ENCODE measurements at regions not wholly inside any gene's neighbourhood (a gene's known extent, or its start where the extent isn't known, plus 50 kb on each side); places are given as distances from the start of the nearest gene placed in this dataset.

DNA sequence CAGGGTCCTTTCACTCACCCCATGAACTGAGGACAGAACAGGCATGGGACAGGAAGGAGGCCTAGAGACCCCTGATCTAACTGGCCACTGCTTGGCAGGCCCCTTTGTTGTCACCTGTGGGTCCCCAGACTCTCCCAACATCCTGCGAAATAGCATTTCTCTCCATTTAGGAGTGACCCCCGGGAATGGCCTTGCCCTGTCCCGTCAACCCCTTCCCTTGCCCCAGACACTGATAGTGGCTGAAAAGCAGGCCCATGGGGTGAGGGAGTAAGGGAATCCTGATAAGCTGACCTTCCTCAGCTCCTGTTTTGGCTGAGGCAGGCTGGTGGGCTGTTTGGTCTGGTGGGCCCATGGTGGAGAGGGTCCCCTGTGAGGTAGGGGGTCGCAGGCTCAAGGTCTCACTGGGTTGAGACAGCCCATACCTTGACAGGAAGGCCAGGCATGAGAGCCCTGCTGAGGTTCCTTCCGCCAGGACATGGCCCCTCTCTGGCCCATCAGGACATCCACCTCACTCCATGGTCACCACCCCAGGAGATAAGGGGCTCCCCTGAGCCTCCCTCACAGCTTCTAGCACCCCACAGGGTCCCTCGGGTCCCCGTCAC lies 139.3 kb downstream of the MRPL14 start:
- no peak for TF ChIP-seq SPI1 (IDR thresholded peaks at IDR 0.05; ENCODE audit: borderline replicate concordance, low read depth)
- TF ChIP-seq POLR2AphosphoS5 (IDR thresholded peaks at IDR 0.05; ENCODE audit: low read depth), result no peak
- no peak for TF ChIP-seq GABPA (IDR thresholded peaks at IDR 0.05; ENCODE audit: low read depth)
- TF ChIP-seq, protein P1, sequence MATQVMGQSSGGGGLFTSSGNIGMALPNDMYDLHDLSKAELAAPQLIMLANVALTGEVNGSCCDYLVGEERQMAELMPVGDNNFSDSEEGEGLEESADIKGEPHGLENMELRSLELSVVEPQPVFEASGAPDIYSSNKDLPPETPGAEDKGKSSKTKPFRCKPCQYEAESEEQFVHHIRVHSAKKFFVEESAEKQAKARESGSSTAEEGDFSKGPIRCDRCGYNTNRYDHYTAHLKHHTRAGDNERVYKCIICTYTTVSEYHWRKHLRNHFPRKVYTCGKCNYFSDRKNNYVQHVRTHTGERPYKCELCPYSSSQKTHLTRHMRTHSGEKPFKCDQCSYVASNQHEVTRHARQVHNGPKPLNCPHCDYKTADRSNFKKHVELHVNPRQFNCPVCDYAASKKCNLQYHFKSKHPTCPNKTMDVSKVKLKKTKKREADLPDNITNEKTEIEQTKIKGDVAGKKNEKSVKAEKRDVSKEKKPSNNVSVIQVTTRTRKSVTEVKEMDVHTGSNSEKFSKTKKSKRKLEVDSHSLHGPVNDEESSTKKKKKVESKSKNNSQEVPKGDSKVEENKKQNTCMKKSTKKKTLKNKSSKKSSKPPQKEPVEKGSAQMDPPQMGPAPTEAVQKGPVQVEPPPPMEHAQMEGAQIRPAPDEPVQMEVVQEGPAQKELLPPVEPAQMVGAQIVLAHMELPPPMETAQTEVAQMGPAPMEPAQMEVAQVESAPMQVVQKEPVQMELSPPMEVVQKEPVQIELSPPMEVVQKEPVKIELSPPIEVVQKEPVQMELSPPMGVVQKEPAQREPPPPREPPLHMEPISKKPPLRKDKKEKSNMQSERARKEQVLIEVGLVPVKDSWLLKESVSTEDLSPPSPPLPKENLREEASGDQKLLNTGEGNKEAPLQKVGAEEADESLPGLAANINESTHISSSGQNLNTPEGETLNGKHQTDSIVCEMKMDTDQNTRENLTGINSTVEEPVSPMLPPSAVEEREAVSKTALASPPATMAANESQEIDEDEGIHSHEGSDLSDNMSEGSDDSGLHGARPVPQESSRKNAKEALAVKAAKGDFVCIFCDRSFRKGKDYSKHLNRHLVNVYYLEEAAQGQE (IDR thresholded peaks at IDR 0.05; ENCODE audit: insufficient replicate concordance, low read depth), result no peak
- TF ChIP-seq, protein P2, sequence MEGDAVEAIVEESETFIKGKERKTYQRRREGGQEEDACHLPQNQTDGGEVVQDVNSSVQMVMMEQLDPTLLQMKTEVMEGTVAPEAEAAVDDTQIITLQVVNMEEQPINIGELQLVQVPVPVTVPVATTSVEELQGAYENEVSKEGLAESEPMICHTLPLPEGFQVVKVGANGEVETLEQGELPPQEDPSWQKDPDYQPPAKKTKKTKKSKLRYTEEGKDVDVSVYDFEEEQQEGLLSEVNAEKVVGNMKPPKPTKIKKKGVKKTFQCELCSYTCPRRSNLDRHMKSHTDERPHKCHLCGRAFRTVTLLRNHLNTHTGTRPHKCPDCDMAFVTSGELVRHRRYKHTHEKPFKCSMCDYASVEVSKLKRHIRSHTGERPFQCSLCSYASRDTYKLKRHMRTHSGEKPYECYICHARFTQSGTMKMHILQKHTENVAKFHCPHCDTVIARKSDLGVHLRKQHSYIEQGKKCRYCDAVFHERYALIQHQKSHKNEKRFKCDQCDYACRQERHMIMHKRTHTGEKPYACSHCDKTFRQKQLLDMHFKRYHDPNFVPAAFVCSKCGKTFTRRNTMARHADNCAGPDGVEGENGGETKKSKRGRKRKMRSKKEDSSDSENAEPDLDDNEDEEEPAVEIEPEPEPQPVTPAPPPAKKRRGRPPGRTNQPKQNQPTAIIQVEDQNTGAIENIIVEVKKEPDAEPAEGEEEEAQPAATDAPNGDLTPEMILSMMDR (IDR thresholded peaks at IDR 0.05; ENCODE audit: insufficient read depth, low read length), result no peak
- H3K4me3 ChIP-seq (replicated peaks; ENCODE audit: insufficient read depth, low read length), result no peak overlapping the region
- H3K27me3 ChIP-seq (ENCODE audit: insufficient read depth, poor library complexity, severe bottlenecking), result no peaks in the 10 kb centered on the region
- no peak overlapping the region for H3K27ac ChIP-seq (replicated peaks)
- DNase-seq (ENCODE audit: low read depth in 1 of 2, low spot score in 1 of 2), result no peak

DNA sequence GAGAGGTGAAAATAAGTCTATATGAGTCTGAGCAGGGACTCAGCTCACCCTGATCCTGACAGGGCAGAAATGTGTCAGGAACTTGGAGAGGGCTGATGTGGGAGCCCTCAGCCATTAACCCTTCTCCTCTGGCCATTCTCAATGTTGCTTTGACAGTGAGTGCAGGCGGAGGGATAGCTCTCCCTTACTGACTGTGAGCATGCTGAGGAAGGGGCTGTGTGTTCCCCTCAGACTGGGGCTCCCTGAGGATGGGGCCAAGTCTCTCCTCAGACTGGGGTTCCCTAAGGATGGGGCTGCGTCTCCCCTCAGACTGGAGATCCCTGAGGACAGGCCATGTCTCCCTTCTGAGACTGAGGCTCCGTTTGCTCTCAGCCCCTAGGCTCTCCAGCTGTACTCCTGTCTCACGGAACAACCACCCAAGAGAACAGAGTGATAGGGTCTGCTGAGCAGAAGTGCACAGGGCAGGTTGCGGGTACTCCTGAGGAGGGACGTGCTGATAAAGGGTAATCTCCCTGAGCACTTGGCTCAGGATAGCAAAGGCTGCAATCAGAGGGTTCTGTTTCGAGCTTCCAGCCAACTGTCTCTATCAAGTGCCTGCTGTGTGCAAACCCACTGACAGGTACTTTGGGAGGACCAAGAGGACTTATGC lies 141.0 kb downstream of the MRPL14 start:
- H3K4me3 ChIP-seq (replicated peaks; ENCODE audit: insufficient read depth, low read length), result no peak overlapping the region
- H3K27ac ChIP-seq (replicated peaks), result no peak overlapping the region
- DNase-seq (ENCODE audit: low read depth in 1 of 2, low spot score in 1 of 2), result no peak
- TF ChIP-seq POLR2AphosphoS5 (IDR thresholded peaks at IDR 0.05; ENCODE audit: low read depth) (no peak), SPI1 (IDR thresholded peaks at IDR 0.05; ENCODE audit: borderline replicate concordance, low read depth) (no peak), GABPA (IDR thresholded peaks at IDR 0.05; ENCODE audit: low read depth) (no peak)
- TF ChIP-seq, protein P2 (IDR thresholded peaks at IDR 0.05; ENCODE audit: insufficient read depth, low read length), result no peak
- TF ChIP-seq, protein P1 (IDR thresholded peaks at IDR 0.05; ENCODE audit: insufficient replicate concordance, low read depth), result no peak
- no peaks in the 10 kb centered on the region for H3K27me3 ChIP-seq (ENCODE audit: insufficient read depth, poor library complexity, severe bottlenecking)

DNA sequence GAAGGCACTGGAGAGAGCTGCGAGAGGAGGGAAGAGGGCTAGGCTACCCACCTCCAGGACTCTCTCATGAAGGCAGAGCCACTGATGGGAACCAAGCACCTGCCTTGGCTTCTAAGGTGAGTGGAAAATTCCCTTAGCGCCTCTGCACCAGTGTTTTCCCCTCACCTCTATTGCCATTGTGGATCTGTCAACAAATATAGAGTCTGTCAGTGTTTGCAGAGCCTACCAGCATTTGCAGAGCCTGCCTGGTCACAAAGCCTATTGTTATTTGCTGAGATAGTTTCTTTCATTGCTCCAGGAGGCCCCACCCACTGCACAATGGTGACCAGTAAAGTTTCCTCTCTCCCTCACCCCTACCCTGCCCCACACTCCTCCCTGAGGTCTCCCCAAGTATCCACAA lies 141.9 kb downstream of the MRPL14 start:
- Histone ChIP-seq H3K27me3 (ENCODE audit: insufficient read depth, poor library complexity, severe bottlenecking) (no peaks in the 10 kb centered on the region), H3K4me3 (replicated peaks; ENCODE audit: insufficient read depth, low read length) (no peak overlapping the region), H3K27ac (replicated peaks) (no peak overlapping the region)
- no peak for DNase-seq (ENCODE audit: low read depth in 1 of 2, low spot score in 1 of 2)
- TF ChIP-seq SPI1 (IDR thresholded peaks at IDR 0.05; ENCODE audit: borderline replicate concordance, low read depth) (no peak), POLR2AphosphoS5 (IDR thresholded peaks at IDR 0.05; ENCODE audit: low read depth) (no peak), GABPA (IDR thresholded peaks at IDR 0.05; ENCODE audit: low read depth) (no peak)
- TF ChIP-seq, protein P1 (IDR thresholded peaks at IDR 0.05; ENCODE audit: insufficient replicate concordance, low read depth), result no peak
- TF ChIP-seq, protein P2 (IDR thresholded peaks at IDR 0.05; ENCODE audit: insufficient read depth, low read length), result no peak
